HCT116 (cell line): ENCODE measurements at regions not wholly inside any gene's neighbourhood (a gene's known extent, or its start where the extent isn't known, plus 50 kb on each side); places are given as distances from the start of the nearest gene placed in this dataset.

Experiments
- ATAC-seq: fragments of 200-7000 bp; cut with Tn5 transposase; 2 replicates; pipeline ENCODE4 v1.9.1; 2020; ENCODE audit warnings: mild to moderate bottlenecking, moderate library complexity
- BruUV-seq: library from RNA; stranded (reverse); fragments of 400-500 nt; replicated peaks from 2 replicates; lab custom pipeline; 2021; lab: Mats Ljungman, UMichigan
- CTCF ChIA-PET: fragments of 300-600 bp; sonication (Branson Sonifier 250); formaldehyde crosslinking; loops from one replicate; lab custom pipeline; 2021; ENCODE audit warnings: antibody characterized with exemption; lab: Charles Lee
- POLR2A ChIA-PET: fragments of 300-600, 350-600 bp; sonication (Branson Sonifier 250); formaldehyde crosslinking; loops from one replicate; lab custom pipeline; 2021; ENCODE audit warnings: antibody characterized with exemption; lab: Charles Lee
- RAD21 ChIA-PET, 2 experiments: fragments of 300-600 bp; sonication (Branson Sonifier 250); formaldehyde crosslinking; loops; one replicate each; lab custom pipeline; 2023; ENCODE audit warnings: low total read pairs in 2 of 2; ENCODE audit not compliant: uncharacterized antibody in 2 of 2, unreplicated experiment in 2 of 2, low non-redundant PET in 1 of 2; lab: Charles Lee
- DNase-seq: peaks from one replicate; pipeline ENCODE4 v3.0.0-alpha.2; 2010; ENCODE audit warnings: low read depth, low spot score
- H2AFZ ChIP-seq: fragments of 200-600 bp; shearing (Covaris generic), sonication (generic); 2 replicates; pipeline ENCODE4 v1.6.1; 2017; ENCODE audit warnings: low read depth, mixed run types, mixed read lengths, antibody characterized with exemption, low read length; ENCODE audit not compliant: poor library complexity, severe bottlenecking
- H3K27ac ChIP-seq: 2 replicates; pipeline ENCODE4 v1.5.1; 2012; ENCODE audit warnings: low read depth, low read length
- H3K27me3 ChIP-seq: fragments of 200-600 bp; sonication (generic); 2 replicates; pipeline ENCODE4 v1.6.1; 2016; ENCODE audit warnings: mixed run types, low read length, mixed read lengths; ENCODE audit not compliant: insufficient read depth
- H3K36me3 ChIP-seq, 2 experiments: fragments of 200-500 bp in 1 of 2; fragments of 200-600 bp in 1 of 2; sonication (Bioruptor generic) in 1 of 2; sonication (generic) in 1 of 2; 2 replicates each; pipeline versions ENCODE4 v1.5.1 to v1.6.1; 2014 to 2016; ENCODE audit warnings: low read length in 2 of 2, inconsistent platforms in 1 of 2, mixed read lengths in 1 of 2, mixed run types in 1 of 2; ENCODE audit not compliant: insufficient read depth in 2 of 2, control insufficient read depth in 1 of 2
- H3K4me1 ChIP-seq, 2 experiments: fragments of 200-600 bp in 1 of 2; sonication (generic) in 1 of 2; 2 replicates each; pipeline versions ENCODE4 v1.5.1 to v1.6.1; 2012 to 2017; ENCODE audit warnings: low read length in 2 of 2, inconsistent platforms in 1 of 2, mild to moderate bottlenecking in 1 of 2, mixed read lengths in 1 of 2, mixed run types in 1 of 2, moderate library complexity in 1 of 2; ENCODE audit not compliant: insufficient read depth in 2 of 2, control insufficient read depth in 1 of 2
- H3K4me2 ChIP-seq: fragments of 200-600 bp; sonication (generic); 2 replicates; pipeline ENCODE4 v1.6.1; 2017; ENCODE audit warnings: mixed run types, low read length, mixed read lengths
- H3K4me3 ChIP-seq, 2 experiments: fragments of 200-600 bp in 1 of 2; sonication (generic) in 1 of 2; replicated peaks in 1 of 2; 2 replicates each; pipeline ENCODE4 v1.5.1; 2011 to 2016; ENCODE audit warnings: low read length in 2 of 2, control low read depth in 1 of 2, low read depth in 1 of 2, mild to moderate bottlenecking in 1 of 2, mixed read lengths in 1 of 2, mixed run types in 1 of 2
- H3K79me2 ChIP-seq: fragments of 200-600 bp; sonication (generic); 2 replicates; pipeline ENCODE4 v1.6.1; 2017; ENCODE audit warnings: mild to moderate bottlenecking, mixed run types, low read length, moderate library complexity, mixed read lengths; ENCODE audit not compliant: insufficient read depth
- H3K9ac ChIP-seq: fragments of 200-600 bp; sonication (generic); 2 replicates; pipeline ENCODE4 v1.6.1; 2016; ENCODE audit warnings: low read length, mixed read lengths
- H3K9me2 ChIP-seq: fragments of 200-600 bp; sonication (generic), shearing (Covaris generic); 2 replicates; pipeline ENCODE4 v1.6.1; 2017; ENCODE audit warnings: mixed run types, mild to moderate bottlenecking, moderate library complexity; ENCODE audit not compliant: insufficient read depth
- H3K9me3 ChIP-seq, 2 experiments: fragments of 200-500 bp in 1 of 2; fragments of 200-600 bp in 1 of 2; sonication (Bioruptor generic) in 1 of 2; sonication (generic) in 1 of 2; 2 replicates each; pipeline ENCODE4 v1.6.1; 2014 to 2017; ENCODE audit warnings: low read length in 2 of 2, mixed read lengths in 2 of 2, inconsistent platforms in 1 of 2, low read depth in 1 of 2, mild to moderate bottlenecking in 1 of 2, mixed run types in 1 of 2, moderate library complexity in 1 of 2; ENCODE audit not compliant: control insufficient read depth in 1 of 2, insufficient read depth in 1 of 2
- H4K20me1 ChIP-seq: fragments of 200-600 bp; sonication (generic), shearing (Covaris generic); 2 replicates; pipeline ENCODE4 v1.6.1; 2017; ENCODE audit warnings: mixed run types, mild to moderate bottlenecking, moderate library complexity; ENCODE audit not compliant: insufficient read depth
- CBX3 ChIP-seq: IDR thresholded peaks from 2 replicates; pipeline ENCODE4 v1.6.1; 2012; ENCODE audit warnings: low read depth
- CEBPB ChIP-seq: IDR thresholded peaks from 2 replicates; pipeline ENCODE4 v1.6.1; 2012; ENCODE audit warnings: low read depth
- CTCF ChIP-seq, 3 experiments: fragments of 200-600 bp in 1 of 3; sonication (generic) in 1 of 3; IDR thresholded peaks in 2 of 3; conservative IDR thresholded peaks in 1 of 3; 2 replicates each; pipeline ENCODE4 v1.5.1; 2012 to 2017; ENCODE audit warnings: low read depth in 2 of 3, low read length in 2 of 3, antibody characterized with exemption in 1 of 3, borderline replicate concordance in 1 of 3, control low read depth in 1 of 3, mild to moderate bottlenecking in 1 of 3, mixed read lengths in 1 of 3, mixed run types in 1 of 3, moderate library complexity in 1 of 3; ENCODE audit not compliant: insufficient read depth in 1 of 3
- ELF1 ChIP-seq: IDR thresholded peaks from 2 replicates; pipeline ENCODE4 v1.6.1; 2012; ENCODE audit warnings: low read depth, borderline replicate concordance
- EZH2phosphoT487 ChIP-seq: fragments of 200-600 bp; IDR thresholded peaks from 2 replicates; pipeline ENCODE4 v1.6.1; 2018; ENCODE audit warnings: antibody characterized with exemption, borderline replicate concordance
- FOSL1 ChIP-seq: IDR thresholded peaks from 2 replicates; pipeline ENCODE4 v1.6.1; 2012; ENCODE audit warnings: low read depth
- POLR2A ChIP-seq: IDR thresholded peaks from 2 replicates; pipeline ENCODE4 v1.7.0; 2011; ENCODE audit warnings: borderline replicate concordance; ENCODE audit not compliant: insufficient read depth, insufficient read length; ENCODE audit errors: extremely low read depth
- POLR2AphosphoS5 ChIP-seq: IDR thresholded peaks from 2 replicates; pipeline ENCODE4 v1.6.1; 2011; ENCODE audit warnings: mild to moderate bottlenecking, low read depth, low read length, moderate library complexity
- REST ChIP-seq: IDR thresholded peaks from 2 replicates; pipeline ENCODE4 v1.6.1; 2012; ENCODE audit warnings: low read depth
- SIN3A ChIP-seq: IDR thresholded peaks from 2 replicates; pipeline ENCODE4 v1.6.1; 2012; ENCODE audit warnings: low read depth
- SP1 ChIP-seq: IDR thresholded peaks from 2 replicates; pipeline ENCODE4 v1.6.1; 2012; ENCODE audit warnings: low read depth
- SRF ChIP-seq: IDR thresholded peaks from 2 replicates; pipeline ENCODE4 v1.6.1; 2012; ENCODE audit warnings: low read depth
- YY1 ChIP-seq: IDR thresholded peaks from 2 replicates; pipeline ENCODE4 v1.6.1; 2011; ENCODE audit warnings: low read length, low read depth, moderate library complexity, mild to moderate bottlenecking; ENCODE audit not compliant: insufficient replicate concordance; ENCODE audit errors: extremely low read depth
- ZNF274 ChIP-seq: fragments of 200-500 bp; sonication (Bioruptor generic); IDR thresholded peaks from 2 replicates; pipeline ENCODE4 v1.6.1; 2014; ENCODE audit warnings: mild to moderate bottlenecking, low read depth, low read length, inconsistent platforms
- intact Hi-C: fragments of 100-400 bp; cut with micrococcal nuclease; formaldehyde crosslinking; loops from 2 replicates; pipeline ENCODE4 v1.10.0; 2022
- TF ChIP-seq, protein P1 (sequence below): IDR thresholded peaks from 2 replicates; pipeline ENCODE4 v1.6.1; 2012

- Histone ChIP-seq H3K9me3 (no peaks in the 10 kb centered on the region), H3K27me3 (no peaks in the 10 kb centered on the region), H3K9me2 (no peaks in the 10 kb centered on the region), H3K4me2 (no peak overlapping the region), H2AFZ (no peak overlapping the region), H3K27ac (no peak overlapping the region), H3K4me3 (no peak overlapping the region), H3K36me3 (no peaks in the 10 kb centered on the region), H3K79me2 (no peaks in the 10 kb centered on the region), H3K9ac (no peak overlapping the region), H3K4me1 (no peaks in the 10 kb centered on the region), H4K20me1 (no peaks in the 10 kb centered on the region)
- ATAC-seq (no peak), DNase-seq (no peak)
- BruUV-seq = no TSS peak
- ChIA-PET POLR2A (no interaction called here), RAD21 (no interaction called here), CTCF (no interaction called here)
- intact Hi-C loops = no loop called here
- TF ChIP-seq SRF = no peak
- TF ChIP-seq POLR2A = no peak
- TF ChIP-seq ELF1 = no peak
Measured at GRCh38 chr4:187077744-187078401, 354.2 kb upstream of the FAT1 start.

- POLR2A ChIA-PET = no interaction called here
- DNase-seq = no peak
- Histone ChIP-seq H3K4me3 (no peak overlapping the region), H3K27me3 (no peaks in the 10 kb centered on the region), H3K4me1 (no peaks in the 10 kb centered on the region), H3K79me2 (no peaks in the 10 kb centered on the region), H3K9me3 (no peaks in the 10 kb centered on the region), H3K36me3 (no peaks in the 10 kb centered on the region), H4K20me1 (no peaks in the 10 kb centered on the region), H2AFZ (no peak overlapping the region), H3K9ac (no peak overlapping the region), H3K9me2 (no peaks in the 10 kb centered on the region), H3K4me2 (no peak overlapping the region), H3K27ac (no peak overlapping the region)
- BruUV-seq = no TSS peak
- no peak for ATAC-seq
- CTCF ChIA-PET = no interaction called here
- RAD21 ChIA-PET = no interaction called here
- intact Hi-C loops = loop anchor here (10.0 kb wide), 1 partner anchor 360 kb away; the partner anchor contains the start of gene FAT1
- TF ChIP-seq ZNF274 = no peak
- TF ChIP-seq, protein P1, sequence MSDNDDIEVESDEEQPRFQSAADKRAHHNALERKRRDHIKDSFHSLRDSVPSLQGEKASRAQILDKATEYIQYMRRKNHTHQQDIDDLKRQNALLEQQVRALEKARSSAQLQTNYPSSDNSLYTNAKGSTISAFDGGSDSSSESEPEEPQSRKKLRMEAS = no peak
- TF ChIP-seq SIN3A = no peak
- no peak for TF ChIP-seq SRF
- TF ChIP-seq EZH2phosphoT487 = no peak
- TF ChIP-seq CEBPB = no peak
- TF ChIP-seq FOSL1 = no peak
- no peak for TF ChIP-seq CBX3
- TF ChIP-seq POLR2A = no peak
- TF ChIP-seq SP1 = no peak
- TF ChIP-seq REST = no peak
- no peak for TF ChIP-seq POLR2AphosphoS5
- no peak for TF ChIP-seq CTCF (IDR thresholded peaks at IDR 0.05 in 2 of 3, conservative IDR thresholded peaks at IDR 0.05 in 1 of 3; ENCODE audit: borderline replicate concordance in 1 of 3, insufficient read depth in 1 of 3, low read depth in 2 of 3, low read length in 2 of 3)
- no peak for TF ChIP-seq YY1
Measured at GRCh38 chr4:187084701-187085100, 361.0 kb upstream of the FAT1 start.
